HG02852 (cell line): ENCODE measurements at regions not wholly inside any gene's neighbourhood (a gene's known extent, or its start where the extent isn't known, plus 50 kb on each side); places are given as distances from the start of the nearest gene placed in this dataset.
"Not testable (repeated sequence)": the region's sequence is repeated elsewhere in the genome, so short reads cannot be mapped to it uniquely, and the experiment has no call there.

Experiments used
- ATAC-seq: cut with Tn5 transposase; IDR thresholded peaks from one replicate; pipeline ENCODE4 v1.9.1; 2021; ENCODE audit warnings: mild to moderate bottlenecking, moderate library complexity; ENCODE audit not compliant: unreplicated experiment

GRCh38 chr7:20839196-20839735 is 52.6 kb upstream of the SP8 start:
- no peak for ATAC-seq

GRCh38 chr7:20839987-20840386 is 53.3 kb upstream of the SP8 start:
- no peak for ATAC-seq

- ATAC-seq, result no peak
Observed at GRCh38 chr7:20846791-20847190, 60.1 kb upstream of the SP8 start.

- ATAC-seq, result no peak
Observed at GRCh38 chr7:20858951-20859350, 72.3 kb upstream of the SP8 start.

- ATAC-seq, result no peak
Observed at GRCh38 chr7:20861468-20861867, 74.8 kb upstream of the SP8 start.

GRCh38 chr7:20862554-20862953 is 75.9 kb upstream of the SP8 start:
- ATAC-seq, result no peak

GRCh38 chr7:20864221-20864620 is 77.5 kb upstream of the SP8 start:
- ATAC-seq, result no peak

GRCh38 chr7:20865684-20866083 is 79.0 kb upstream of the SP8 start:
- no peak for ATAC-seq

GRCh38 chr7:20870977-20871376 is 84.3 kb upstream of the SP8 start:
- no peak for ATAC-seq

- no peak for ATAC-seq
Observed at GRCh38 chr7:20892776-20893175, 106.1 kb upstream of the SP8 start.

- no peak for ATAC-seq
Observed at GRCh38 chr7:20894806-20895205, 108.1 kb upstream of the SP8 start.

GRCh38 chr7:20895563-20895962 is 108.9 kb upstream of the SP8 start:
- no peak for ATAC-seq

GRCh38 chr7:20896996-20897395 is 110.3 kb upstream of the SP8 start:
- ATAC-seq, result no peak

GRCh38 chr7:20906801-20907453 is 120.2 kb upstream of the SP8 start:
- ATAC-seq, result no peak

GRCh38 chr7:20911081-20911480 is 124.4 kb upstream of the SP8 start:
- ATAC-seq, result no peak

- ATAC-seq, result no peak
Observed at GRCh38 chr7:20913853-20914252, 127.2 kb upstream of the SP8 start.

- no peak for ATAC-seq
Observed at GRCh38 chr7:20916311-20916710, 129.6 kb upstream of the SP8 start.

GRCh38 chr7:20917603-20918002 is 130.9 kb upstream of the SP8 start:
- ATAC-seq, result no peak

- ATAC-seq, result no peak
Observed at GRCh38 chr7:20918156-20918555, 131.5 kb upstream of the SP8 start.

GRCh38 chr7:20927178-20927577 is 140.5 kb upstream of the SP8 start:
- ATAC-seq, result not testable (repeated sequence)

- no peak for ATAC-seq
Observed at GRCh38 chr7:20927976-20928375, 141.3 kb upstream of the SP8 start.

GRCh38 chr7:20929199-20929598 is 142.5 kb upstream of the SP8 start:
- no peak for ATAC-seq

- ATAC-seq, result no peak
Observed at GRCh38 chr7:20931739-20932138, 145.1 kb upstream of the SP8 start.
